SK-N-MC (cell line): ENCODE measurements at regions not wholly inside any gene's neighbourhood (a gene's known extent, or its start where the extent isn't known, plus 50 kb on each side); places are given as distances from the start of the nearest gene placed in this dataset.

Source experiments
- EZH2 ChIP-seq: fragments of 200-600 bp; sonication (generic); IDR thresholded peaks from one replicate; pipeline ENCODE4 v1.6.1; 2017; ENCODE audit warnings: antibody characterized with exemption
- POLR2AphosphoS5 ChIP-seq: IDR thresholded peaks from 2 replicates; pipeline ENCODE4 v1.6.1; 2012; ENCODE audit warnings: mild to moderate bottlenecking, low read depth, low read length, borderline replicate concordance

- TF ChIP-seq POLR2AphosphoS5, result no peak
- no peak for TF ChIP-seq EZH2
Measured at GRCh38 chr3:26425076-26425475, 197.5 kb upstream of the LRRC3B start.
